HEK293T (cell line): ENCODE measurements at regions not wholly inside any gene's neighbourhood (a gene's known extent, or its start where the extent isn't known, plus 50 kb on each side); places are given as distances from the start of the nearest gene placed in this dataset.
"Not testable (repeated sequence)": the region's sequence is repeated elsewhere in the genome, so short reads cannot be mapped to it uniquely, and the experiment has no call there.

Source experiments
- CTCF ChIA-PET: fragments of 350-600 bp; formaldehyde crosslinking; extraction: SDS; loops from one replicate; lab custom pipeline; 2021; ENCODE audit warnings: antibody characterized with exemption, inconsistent platforms; lab: Yijun Ruan, JAX
- POLR2A ChIA-PET: fragments of 350-600 bp; formaldehyde crosslinking; extraction: SDS; loops from one replicate; lab custom pipeline; 2020; ENCODE audit warnings: antibody characterized with exemption, inconsistent platforms; lab: Yijun Ruan, JAX
- DNase-seq: peaks from one replicate; pipeline ENCODE4 v3.0.0; 2012; ENCODE audit warnings: mixed read lengths; ENCODE audit errors: extremely low spot score
- ARNT ChIP-seq: fragments of 450-650 bp; IDR thresholded peaks from 2 replicates; pipeline ENCODE4 v1.6.1; 2017; ENCODE audit warnings: mild to moderate bottlenecking
- BHLHE40 ChIP-seq: fragments of 450-650 bp; IDR thresholded peaks from 2 replicates; pipeline ENCODE4 v1.6.1; 2016; ENCODE audit warnings: mild to moderate bottlenecking, moderate library complexity, borderline replicate concordance
- CTBP1 ChIP-seq: fragments of 450-650 bp; IDR thresholded peaks from 2 replicates; pipeline ENCODE4 v1.6.1; 2016; ENCODE audit warnings: borderline replicate concordance
- ELF4 ChIP-seq: fragments of 450-650 bp; IDR thresholded peaks from 2 replicates; pipeline ENCODE4 v1.6.1; 2017; ENCODE audit warnings: antibody characterized with exemption
- FOXA1 ChIP-seq: fragments of 450-650 bp; IDR thresholded peaks from 2 replicates; pipeline ENCODE4 v1.6.1; 2016; ENCODE audit warnings: mild to moderate bottlenecking
- FOXK2 ChIP-seq: fragments of 450-650 bp; IDR thresholded peaks from 2 replicates; pipeline ENCODE4 v1.6.1; 2016; ENCODE audit warnings: mild to moderate bottlenecking
- FOXM1 ChIP-seq: fragments of 450-650 bp; IDR thresholded peaks from 2 replicates; pipeline ENCODE4 v1.6.1; 2017; ENCODE audit warnings: mild to moderate bottlenecking, borderline replicate concordance
- HDGF ChIP-seq: fragments of 450-650 bp; IDR thresholded peaks from 2 replicates; pipeline ENCODE4 v1.6.1; 2017; ENCODE audit warnings: antibody characterized with exemption, borderline replicate concordance
- L3MBTL2 ChIP-seq: fragments of 450-650 bp; conservative IDR thresholded peaks from 2 replicates; pipeline ENCODE4 v1.6.1; 2016; ENCODE audit warnings: mild to moderate bottlenecking
- LEF1 ChIP-seq: fragments of 450-650 bp; IDR thresholded peaks from 2 replicates; pipeline ENCODE4 v1.6.1; 2017; ENCODE audit warnings: mild to moderate bottlenecking, borderline replicate concordance
- NFRKB ChIP-seq: fragments of 450-650 bp; IDR thresholded peaks from 2 replicates; pipeline ENCODE4 v1.6.1; 2016; ENCODE audit warnings: mild to moderate bottlenecking, moderate library complexity
- SP1 ChIP-seq: fragments of 450-650 bp; IDR thresholded peaks from 2 replicates; pipeline ENCODE4 v1.6.1; 2017
- SUZ12 ChIP-seq: fragments of 450-650 bp; IDR thresholded peaks from 2 replicates; pipeline ENCODE4 v1.6.1; 2016; ENCODE audit warnings: mild to moderate bottlenecking
- TARDBP ChIP-seq: fragments of 450-650 bp; IDR thresholded peaks from 2 replicates; pipeline ENCODE4 v1.6.1; 2016
- ZNF384 ChIP-seq: fragments of 450-650 bp; IDR thresholded peaks from 2 replicates; pipeline ENCODE4 v1.6.1; 2016
- TF ChIP-seq, protein P1 (sequence below): fragments of 450-650 bp; IDR thresholded peaks from 2 replicates; pipeline ENCODE4 v1.6.1; 2016

DNA sequence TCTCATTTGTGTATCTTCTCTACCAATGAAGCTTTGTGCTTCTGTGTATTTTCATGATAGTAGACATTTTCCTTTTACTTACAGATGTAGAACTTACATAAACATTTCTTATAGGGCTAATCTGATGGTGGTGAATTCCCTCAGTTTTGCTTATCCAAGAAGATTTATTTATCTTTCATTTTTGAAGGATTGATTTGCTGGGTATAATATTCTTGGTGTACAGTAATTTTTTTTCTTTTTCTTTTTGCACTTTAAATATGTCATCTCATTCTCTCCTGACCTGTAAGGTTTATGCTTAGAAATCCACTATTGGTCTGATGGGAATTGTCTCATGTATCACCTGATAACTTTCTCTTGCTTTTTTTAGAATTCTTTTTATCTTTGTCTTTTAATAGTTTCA lies 127.6 kb upstream of the KCTD3 start:
- TF ChIP-seq ARNT: no peak
- no peak for TF ChIP-seq ELF4
- TF ChIP-seq FOXM1: no peak
- no peak for TF ChIP-seq FOXA1
- no peak for TF ChIP-seq ZNF384
- TF ChIP-seq FOXK2: no peak
- TF ChIP-seq L3MBTL2: no peak
- no peak for TF ChIP-seq HDGF
- TF ChIP-seq BHLHE40: no peak
- TF ChIP-seq, protein P1, sequence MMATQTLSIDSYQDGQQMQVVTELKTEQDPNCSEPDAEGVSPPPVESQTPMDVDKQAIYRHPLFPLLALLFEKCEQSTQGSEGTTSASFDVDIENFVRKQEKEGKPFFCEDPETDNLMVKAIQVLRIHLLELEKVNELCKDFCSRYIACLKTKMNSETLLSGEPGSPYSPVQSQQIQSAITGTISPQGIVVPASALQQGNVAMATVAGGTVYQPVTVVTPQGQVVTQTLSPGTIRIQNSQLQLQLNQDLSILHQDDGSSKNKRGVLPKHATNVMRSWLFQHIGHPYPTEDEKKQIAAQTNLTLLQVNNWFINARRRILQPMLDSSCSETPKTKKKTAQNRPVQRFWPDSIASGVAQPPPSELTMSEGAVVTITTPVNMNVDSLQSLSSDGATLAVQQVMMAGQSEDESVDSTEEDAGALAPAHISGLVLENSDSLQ: no peak
- no peak for TF ChIP-seq NFRKB
- no peak for TF ChIP-seq TARDBP
- no peak for TF ChIP-seq LEF1
- TF ChIP-seq SUZ12: no peak
- TF ChIP-seq CTBP1: no peak
- TF ChIP-seq SP1: no peak
- DNase-seq: no peak
- ChIA-PET CTCF (no interaction called here), POLR2A (no interaction called here)

DNA sequence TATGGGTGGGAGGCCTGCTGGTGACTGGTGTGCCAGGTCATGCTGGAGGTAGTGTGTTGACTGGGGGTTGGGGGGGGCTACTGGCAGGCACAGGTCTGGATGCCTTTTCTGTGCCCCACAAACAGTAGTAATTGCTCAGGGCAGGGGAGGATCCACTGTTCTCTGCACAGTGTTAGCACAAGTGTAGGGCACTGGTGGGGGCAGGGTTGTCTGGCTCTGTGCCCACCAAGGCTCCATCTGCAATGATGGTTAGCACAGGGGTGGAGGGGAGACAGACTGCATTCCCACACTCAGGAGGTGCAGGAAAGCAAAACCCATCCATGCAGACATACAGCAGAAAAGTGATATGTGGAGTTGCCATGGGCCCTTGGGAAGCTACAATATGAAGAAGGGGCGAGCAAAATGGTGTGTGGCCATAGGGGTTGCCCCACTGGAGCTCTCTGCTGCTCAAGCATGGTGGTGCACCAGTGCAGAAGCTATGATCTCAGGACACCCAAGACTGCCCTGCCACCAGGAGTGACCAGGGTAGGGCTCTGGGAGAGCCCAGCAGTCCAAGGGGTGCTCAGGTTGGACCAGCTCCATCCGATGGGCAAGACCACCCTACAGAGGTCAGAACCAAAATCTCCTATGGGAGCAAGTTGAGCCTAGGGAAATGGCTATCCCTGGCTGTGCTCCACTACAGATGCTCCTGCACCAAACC lies 122.2 kb upstream of the KCTD3 start:
- ChIA-PET POLR2A (no interaction called here), CTCF (no interaction called here)
- no peak for TF ChIP-seq TARDBP
- TF ChIP-seq FOXA1: no peak
- TF ChIP-seq FOXK2: no peak
- no peak for TF ChIP-seq ZNF384
- TF ChIP-seq, protein P1: no peak
- TF ChIP-seq L3MBTL2: no peak
- TF ChIP-seq BHLHE40: no peak
- no peak for TF ChIP-seq CTBP1
- TF ChIP-seq FOXM1: no peak
- DNase-seq: no peak

DNA sequence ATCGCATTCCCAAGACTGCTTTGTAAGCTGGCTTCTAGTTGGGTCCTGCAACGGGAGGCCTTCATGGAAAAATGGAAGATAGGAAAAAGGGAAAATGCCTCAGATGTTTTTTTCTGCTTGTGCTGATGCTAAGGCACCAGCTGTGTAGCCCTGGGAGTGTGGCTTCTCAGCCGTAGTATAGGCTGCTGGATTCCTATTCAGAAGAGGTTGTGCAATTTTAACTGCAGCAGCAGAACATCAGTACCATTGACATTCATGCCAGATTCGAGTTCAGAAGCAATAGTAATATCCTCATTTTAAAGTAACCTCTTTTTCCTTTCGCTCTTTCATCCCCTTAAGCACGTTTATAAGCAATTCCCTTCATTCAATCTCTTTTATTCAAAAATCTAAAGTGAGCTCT lies 119.1 kb upstream of the KCTD3 start:
- POLR2A ChIA-PET: not testable (repeated sequence)

DNA sequence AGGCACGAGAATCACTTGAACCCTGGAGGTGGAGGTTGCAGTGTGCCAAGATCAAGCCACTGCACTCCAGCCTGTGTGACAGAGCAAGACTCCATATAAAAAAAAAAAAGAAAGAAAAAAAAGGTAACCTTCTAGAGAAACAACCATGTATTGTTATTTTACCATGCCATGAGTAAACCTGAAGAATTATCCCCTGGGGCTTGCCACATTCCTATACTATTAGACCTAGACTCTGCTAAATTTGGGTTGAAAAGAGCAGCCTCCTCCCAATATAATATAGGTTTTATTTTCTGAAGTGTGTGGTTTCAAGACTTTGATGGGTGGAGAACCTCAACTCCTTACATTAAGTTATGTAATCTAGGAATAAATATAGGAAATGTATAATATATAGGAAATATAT lies 118.0 kb upstream of the KCTD3 start:
- POLR2A ChIA-PET, CTCF ChIA-PET, DNase-seq: not testable (repeated sequence)

More for the DNA sequence above, 119.1 kb upstream of the KCTD3 start:
- CTCF ChIA-PET, DNase-seq: not testable (repeated sequence)

DNA sequence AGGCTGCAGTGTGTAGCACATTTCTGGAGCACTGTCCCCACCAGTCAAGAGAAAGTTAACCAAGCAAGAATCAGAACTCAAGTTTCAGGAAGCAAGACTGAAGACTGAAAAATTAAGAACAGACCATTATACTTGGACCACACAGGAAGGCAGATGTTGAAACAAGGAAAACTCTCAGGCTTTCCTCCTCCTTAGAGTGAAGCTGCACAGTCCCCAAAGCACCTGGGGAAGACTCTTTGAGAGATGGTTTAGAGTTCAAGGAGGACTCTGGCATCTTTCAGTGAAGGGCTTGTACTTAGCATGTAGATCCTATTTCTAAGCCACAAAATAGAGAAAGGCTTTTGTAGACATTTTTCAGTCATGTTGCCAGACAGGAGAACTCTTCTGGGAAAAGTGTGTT lies 113.7 kb upstream of the KCTD3 start:
- no peak for DNase-seq
- ChIA-PET CTCF (no interaction called here), POLR2A (no interaction called here)
- TF ChIP-seq SP1 (no peak), TARDBP (no peak), NFRKB (no peak), FOXM1 (no peak), BHLHE40 (no peak), FOXA1 (no peak), L3MBTL2 (no peak), ZNF384 (no peak), CTBP1 (no peak), LEF1 (no peak), SUZ12 (no peak), ARNT (no peak), HDGF (no peak), ELF4 (no peak), FOXK2 (no peak)
- TF ChIP-seq, protein P1: no peak

DNA sequence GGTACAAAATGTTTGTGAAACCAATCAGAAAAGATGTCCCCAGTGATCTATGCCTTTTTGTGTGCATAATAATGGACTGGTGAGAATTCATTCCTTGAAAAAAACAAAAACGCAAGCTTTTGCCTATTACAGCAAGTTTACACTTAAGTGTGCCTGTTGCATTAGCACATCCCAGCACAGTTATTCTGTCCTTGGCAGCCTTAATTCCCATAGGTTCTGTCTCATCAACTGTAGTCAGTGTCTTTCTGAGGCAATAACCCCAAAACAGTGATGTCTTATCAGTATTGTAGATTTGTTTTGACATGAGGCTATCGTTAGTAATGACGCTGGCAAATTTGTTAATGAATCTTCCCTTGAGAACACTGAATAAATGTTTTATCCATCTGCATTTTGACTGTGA lies 109.9 kb upstream of the KCTD3 start:
- no peak for TF ChIP-seq FOXA1
- no peak for TF ChIP-seq CTBP1
- TF ChIP-seq FOXM1: no peak
- TF ChIP-seq TARDBP: no peak
- TF ChIP-seq ZNF384: no peak
- TF ChIP-seq L3MBTL2: no peak
- TF ChIP-seq, protein P1: no peak
- no peak for TF ChIP-seq BHLHE40
- no peak for TF ChIP-seq ELF4
- TF ChIP-seq NFRKB: no peak
- TF ChIP-seq SP1: no peak
- TF ChIP-seq FOXK2: no peak
- TF ChIP-seq SUZ12: no peak
- ChIA-PET CTCF (no interaction called here), POLR2A (no interaction called here)

DNA sequence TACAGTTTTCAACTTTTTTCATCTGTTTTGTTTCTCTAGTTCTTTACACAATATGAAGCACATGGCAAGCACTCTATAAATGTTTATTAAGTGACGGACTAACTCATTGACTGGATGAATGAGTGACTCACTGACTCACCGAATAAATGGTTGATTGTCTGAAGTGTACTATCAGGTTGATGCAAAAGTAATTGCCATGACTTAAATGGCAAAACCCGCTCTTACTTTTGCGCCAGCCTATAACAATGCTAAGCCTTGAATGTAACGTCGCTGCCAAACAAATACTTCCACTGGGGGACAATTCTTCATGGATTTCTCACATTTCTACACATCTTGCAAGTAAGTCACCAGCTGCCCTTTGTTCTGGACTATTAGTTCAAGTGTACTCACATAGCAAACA lies 109.0 kb upstream of the KCTD3 start:
- TF ChIP-seq SP1 (no peak), ELF4 (no peak), HDGF (no peak), CTBP1 (no peak), BHLHE40 (no peak), ZNF384 (no peak), L3MBTL2 (no peak), SUZ12 (no peak), NFRKB (no peak), FOXK2 (no peak), TARDBP (no peak), FOXA1 (no peak), FOXM1 (no peak), ARNT (no peak), LEF1 (no peak)
- TF ChIP-seq, protein P1: no peak
- ChIA-PET CTCF (no interaction called here), POLR2A (no interaction called here)
- DNase-seq: no peak

More for the DNA sequence above, 109.9 kb upstream of the KCTD3 start:
- DNase-seq: no peak
